ENCODE measurements at regions not wholly inside any gene's neighbourhood (a gene's known extent, or its start where the extent isn't known, plus 50 kb on each side); places are given as distances from the start of the nearest gene placed in this dataset.

GRCh38 chr10:105644559-105644958 is 1003.5 kb downstream of the SORCS3 start:
- Histone ChIP-seq H3K9me3 (ENCODE audit: control insufficient read depth, insufficient read depth, low read depth, low read length) (no peaks in the 10 kb centered on the region), H3K27me3 (ENCODE audit: control insufficient read depth, insufficient read depth, low read length) (no peaks in the 10 kb centered on the region), H3K4me1 (ENCODE audit: control insufficient read depth, insufficient read depth, low read length) (no peaks in the 10 kb centered on the region), H3K27ac (ENCODE audit: low read length) (no peak overlapping the region), H3K4me3 (ENCODE audit: low read depth in 2 of 2, low read length in 2 of 2) (no peak overlapping the region), H3K36me3 (ENCODE audit: control insufficient read depth, insufficient read depth, low read length) (no peaks in the 10 kb centered on the region)
- ATAC-seq (no peak), DNase-seq (ENCODE audit: low read depth, low spot score) (no peak)
- intact Hi-C loops (cut with micrococcal nuclease; ENCODE audit: unreplicated experiment): no loop called here
- TF ChIP-seq POLR2AphosphoS5 (IDR thresholded peaks at IDR 0.05; ENCODE audit: low read depth, low read length) (no peak), TCF7L2 (IDR thresholded peaks at IDR 0.05; ENCODE audit: low read depth, low read length) (no peak), CTCF (IDR thresholded peaks at IDR 0.05) (no peak), SIN3A (IDR thresholded peaks at IDR 0.05; ENCODE audit: borderline replicate concordance, insufficient read depth, low read depth, low read length) (no peak), REST (IDR thresholded peaks at IDR 0.05; ENCODE audit: insufficient read depth in 1 of 2, low read depth in 2 of 2, low read length in 1 of 2) (no peak)
- ChIA-PET POLR2A (no interaction called here), CTCF (no interaction called here)
- in situ Hi-C loops (cut with HindIII; ENCODE audit: low pct_unique_long_range_greater_than_20kb, low sequenced_read_pairs): no loop called here
- no TSS peak for BruUV-seq (replicated peaks)

- BruUV-seq (replicated peaks): no TSS peak
- no peak for TF ChIP-seq SIN3A (IDR thresholded peaks at IDR 0.05; ENCODE audit: borderline replicate concordance, insufficient read depth, low read depth, low read length)
- TF ChIP-seq REST (IDR thresholded peaks at IDR 0.05; ENCODE audit: insufficient read depth in 1 of 2, low read depth in 2 of 2, low read length in 1 of 2): no peak
- TF ChIP-seq CTCF (IDR thresholded peaks at IDR 0.05): no peak
- TF ChIP-seq POLR2AphosphoS5 (IDR thresholded peaks at IDR 0.05; ENCODE audit: low read depth, low read length): no peak
- no peak for TF ChIP-seq TCF7L2 (IDR thresholded peaks at IDR 0.05; ENCODE audit: low read depth, low read length)
- intact Hi-C loops (cut with micrococcal nuclease; ENCODE audit: unreplicated experiment) (no loop called here), in situ Hi-C loops (cut with HindIII; ENCODE audit: low pct_unique_long_range_greater_than_20kb, low sequenced_read_pairs) (no loop called here)
- DNase-seq (ENCODE audit: low read depth, low spot score) (no peak), ATAC-seq (no peak)
- no peaks in the 10 kb centered on the region for H3K27me3 ChIP-seq (ENCODE audit: control insufficient read depth, insufficient read depth, low read length)
- H3K4me3 ChIP-seq (ENCODE audit: low read depth in 2 of 2, low read length in 2 of 2): no peak overlapping the region
- POLR2A ChIA-PET: no interaction called here
- H3K4me1 ChIP-seq (ENCODE audit: control insufficient read depth, insufficient read depth, low read length): no peaks in the 10 kb centered on the region
- no peaks in the 10 kb centered on the region for H3K9me3 ChIP-seq (ENCODE audit: control insufficient read depth, insufficient read depth, low read depth, low read length)
- H3K27ac ChIP-seq (ENCODE audit: low read length): no peak overlapping the region
- CTCF ChIA-PET: no interaction called here
- no peaks in the 10 kb centered on the region for H3K36me3 ChIP-seq (ENCODE audit: control insufficient read depth, insufficient read depth, low read length)
These were observed 1003.0 kb downstream of the SORCS3 start for GRCh38 chr10:105644091-105644490.

All from Panc1 (cell line).